Psoas muscle (tissue), 7 donors: ENCODE measurements at regions not wholly inside any gene's neighbourhood (a gene's known extent, or its start where the extent isn't known, plus 50 kb on each side); places are given as distances from the start of the nearest gene placed in this dataset.

ENCODE experiments used
- ATAC-seq, 4 donors: fragments of 200-7000 bp; cut with Tn5 transposase; one replicate each; pipeline ENCODE4 v1.9.1; 2020; ENCODE audit warnings: moderate library complexity in 3 of 4, mild to moderate bottlenecking in 2 of 4
- DNase-seq, 2 donors: peaks; one replicate each; pipeline ENCODE4 v3.0.0-alpha.2; 2020
- H3K27ac ChIP-seq: fragments of 200-600 bp; one replicate; pipeline ENCODE4 v1.8.0; 2022
- H3K27me3 ChIP-seq, 3 donors: fragments of 200-600 bp in 1 of 3; one replicate each; pipeline versions ENCODE4 v1.6.1 to v1.8.0; 2013 to 2022; ENCODE audit warnings: low read length in 2 of 3, mild to moderate bottlenecking in 2 of 3, moderate library complexity in 1 of 3; ENCODE audit not compliant: insufficient read depth in 3 of 3
- H3K36me3 ChIP-seq, 2 donors: fragments of 200-600 bp in 1 of 2; one replicate each; pipeline versions ENCODE4 v1.6.1 to v1.8.0; 2013 to 2022; ENCODE audit warnings: low read depth in 1 of 2, mild to moderate bottlenecking in 1 of 2, moderate library complexity in 1 of 2; ENCODE audit not compliant: insufficient read depth in 1 of 2
- H3K4me1 ChIP-seq: fragments of 200-600 bp; one replicate; pipeline ENCODE4 v1.8.0; 2022
- H3K4me3 ChIP-seq: fragments of 200-600 bp; one replicate; pipeline ENCODE4 v1.8.0; 2022; ENCODE audit warnings: mild to moderate bottlenecking
- H3K9me3 ChIP-seq: fragments of 200-600 bp; one replicate; pipeline ENCODE4 v1.8.0; 2022
- CTCF ChIP-seq: fragments of 200-600 bp; IDR thresholded peaks from one replicate; pipeline ENCODE4 v1.8.0; 2022; ENCODE audit warnings: antibody characterized with exemption
- WGBS, 3 donors: extraction: QIAGEN DNeasy Blood & Tissue Kit; methylation state at CpG; one replicate each; pipeline versions ENCODE4 v1.1.6 to v1.1.7; 2013; 5-methylcytosine and 5-hydroxymethylcytosine counted together
- intact Hi-C, 2 donors: fragments of 100-400 bp; cut with DNase I; formaldehyde crosslinking; loops; one replicate each; pipeline versions ENCODE4 v1.11.0 to v1.14.2; 2022
- donor health status: healthy with polysubstance abuse.
- donor health status: DM: no; HTN: no; CAD: no; lungs with moderate emphysema.
- donor health status: Bipolar disorder and iron deficiency.
- donor health status: healthy.
- donor health status: DM: yes; HTN: yes; CAD: no.
- donor health status: DM: no; HTN: no; CAD: no.
- donor health status: DM: yes; HTN: yes; CAD: no.

GRCh38 chrX:134177527-134177926, 59.5 kb upstream of the CCDC160 start:
- Histone ChIP-seq H3K4me3 (no peak overlapping the region), H3K4me1 (no peaks in the 10 kb centered on the region), H3K36me3 (no peaks in the 10 kb centered on the region), H3K27me3 (peaks cover 0 to 25% (median 0%) of the 10 kb centered on the region in 3 donors), H3K27ac (no peak overlapping the region), H3K9me3 (no peaks in the 10 kb centered on the region)
- DNase-seq (no peak), ATAC-seq (no peak)
- TF ChIP-seq CTCF = no peak
- WGBS, 3 donors = 79 to 89% (median 79%) methylated on average over 1 of the region's 1 CpG
- intact Hi-C loops = no loop called here

GRCh38 chrX:134180601-134181274, 56.2 kb upstream of the CCDC160 start:
- H3K36me3 ChIP-seq = no peaks in the 10 kb centered on the region
- H3K4me3 ChIP-seq = no peak overlapping the region
- peaks cover 0 to 13% (median 0%) of the 10 kb centered on the region in 3 donors for H3K27me3 ChIP-seq
- no peaks in the 10 kb centered on the region for H3K4me1 ChIP-seq
- TF ChIP-seq CTCF = no peak
- no peaks in the 10 kb centered on the region for H3K9me3 ChIP-seq
- no peak for DNase-seq
- 40 to 53% (median 51%) methylated on average over 4 of the region's 4 CpGs for WGBS, 3 donors
- H3K27ac ChIP-seq = no peak overlapping the region
- intact Hi-C loops = no loop called here
- no peak for ATAC-seq

DNA sequence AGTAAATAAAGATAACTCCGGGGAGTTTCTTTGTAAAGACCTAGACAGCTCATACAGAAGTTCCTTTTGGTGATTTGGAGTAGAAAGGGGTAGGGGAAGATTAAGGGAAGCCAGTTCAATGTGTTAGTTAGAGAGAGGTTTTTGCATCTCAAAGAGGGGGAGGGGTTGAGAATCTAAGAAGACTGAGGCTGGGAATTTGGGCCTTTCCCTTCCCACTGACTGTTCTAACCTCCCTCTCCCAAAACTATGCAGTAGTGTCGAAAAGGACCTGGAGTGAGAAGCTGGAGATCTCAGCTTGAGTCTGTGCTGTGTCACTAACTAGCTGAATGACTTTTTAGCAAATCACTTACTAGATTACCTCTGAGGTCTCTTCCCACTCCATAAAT, 55.7 kb upstream of the CCDC160 start:
- Histone ChIP-seq H3K36me3 (no peaks in the 10 kb centered on the region), H3K9me3 (no peaks in the 10 kb centered on the region), H3K4me1 (no peaks in the 10 kb centered on the region), H3K27ac (no peak overlapping the region), H3K4me3 (no peak overlapping the region), H3K27me3 (peaks cover 0 to 14% (median 0%) of the 10 kb centered on the region in 3 donors)
- ATAC-seq (no peak), DNase-seq (no peak)
- WGBS, 3 donors = 61 to 70% (median 68%) methylated on average over 2 of the region's 2 CpGs
- intact Hi-C loops = no loop called here
- TF ChIP-seq CTCF = no peak

DNA sequence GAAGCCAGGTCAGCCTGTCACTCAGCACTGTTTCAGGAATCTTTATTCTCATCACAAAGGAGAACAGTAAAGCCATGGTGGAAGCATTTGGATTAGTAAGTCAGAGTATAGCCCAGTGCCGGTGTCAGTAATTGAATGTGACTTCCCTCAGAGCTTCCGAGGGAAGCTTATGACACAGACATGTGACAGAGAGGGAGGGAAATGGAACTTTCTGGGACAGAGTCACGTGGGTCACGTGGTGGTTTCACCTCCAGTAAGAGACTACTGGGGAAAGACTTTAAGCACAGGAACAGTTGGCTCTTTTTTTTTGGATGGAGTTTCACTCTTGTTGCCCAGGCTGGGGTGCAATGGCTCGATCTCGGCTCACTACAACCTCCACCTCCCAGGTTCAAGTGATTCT, 53.3 kb upstream of the CCDC160 start:
- Histone ChIP-seq H3K36me3 (no peaks in the 10 kb centered on the region), H3K27me3 (peaks cover 0 to 13% (median 0%) of the 10 kb centered on the region in 3 donors), H3K4me1 (no peaks in the 10 kb centered on the region), H3K27ac (no peak overlapping the region), H3K4me3 (no peak overlapping the region), H3K9me3 (no peaks in the 10 kb centered on the region)
- intact Hi-C loops = no loop called here
- TF ChIP-seq CTCF = no peak
- no peak for ATAC-seq
- no peak for DNase-seq
- 74 to 80% (median 77%) methylated on average over 6 of the region's 6 CpGs for WGBS, 3 donors

- Histone ChIP-seq H3K9me3 (no peaks in the 10 kb centered on the region), H3K27ac (no peak overlapping the region), H3K4me3 (no peak overlapping the region), H3K27me3 (peaks cover 0 to 13% (median 0%) of the 10 kb centered on the region in 3 donors), H3K4me1 (no peaks in the 10 kb centered on the region), H3K36me3 (no peaks in the 10 kb centered on the region)
- 61 to 81% (median 75%) methylated on average over 1 of the region's 1 CpG for WGBS, 3 donors
- ATAC-seq = no peak
- intact Hi-C loops = no loop called here
- no peak for TF ChIP-seq CTCF
- DNase-seq = no peak
Observed at GRCh38 chrX:134184936-134185335, 52.0 kb upstream of the CCDC160 start.
